Lower leg skin (tissue), 3 donors: ENCODE measurements at regions not wholly inside any gene's neighbourhood (a gene's known extent, or its start where the extent isn't known, plus 50 kb on each side); places are given as distances from the start of the nearest gene placed in this dataset.

ENCODE experiments used
- CTCF ChIP-seq, 3 donors: fragments of 450-650 bp; IDR thresholded peaks; one replicate each; pipeline ENCODE4 v1.5.1; 2016; ENCODE audit warnings: antibody characterized with exemption in 3 of 3, mild to moderate bottlenecking in 3 of 3, moderate library complexity in 2 of 3
- POLR2A ChIP-seq, 2 donors: fragments of 450-650 bp; IDR thresholded peaks; one replicate each; pipeline ENCODE4 v1.6.1; 2016 to 2017; ENCODE audit warnings: antibody characterized with exemption in 2 of 2, mild to moderate bottlenecking in 1 of 2, moderate library complexity in 1 of 2

DNA sequence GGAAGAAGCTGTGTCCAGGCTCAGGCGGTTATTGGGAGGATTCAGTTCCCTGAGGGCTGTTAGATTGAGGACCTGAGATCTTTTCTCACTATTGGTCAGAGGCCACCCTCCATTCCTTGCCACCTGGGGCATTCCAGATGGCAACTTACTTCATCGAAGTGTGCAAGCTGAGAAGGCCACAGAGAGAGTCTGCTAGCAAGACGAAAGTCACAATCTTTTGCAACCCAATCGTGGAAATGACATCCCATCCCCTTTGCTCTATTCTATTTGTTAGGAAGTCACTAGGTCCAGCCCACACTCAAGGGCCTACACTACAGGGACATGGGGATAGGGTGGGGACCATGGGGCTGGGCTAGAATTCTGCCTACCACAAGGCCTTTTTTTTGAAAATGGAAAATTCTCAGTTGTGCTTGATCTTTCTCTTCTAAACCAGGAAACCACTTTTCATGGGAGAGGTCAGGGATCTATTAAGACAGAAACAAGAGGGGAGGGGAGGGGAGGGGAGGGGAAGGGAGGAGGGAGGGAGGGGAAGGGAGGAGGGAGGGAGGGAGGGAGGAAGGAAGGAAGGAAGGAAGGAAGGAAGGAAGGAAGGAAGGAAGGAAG, 217.2 kb downstream of the BCAS1 start:
- TF ChIP-seq POLR2A (IDR thresholded peaks at IDR 0.05) (no peak), CTCF (IDR thresholded peaks at IDR 0.05) (no peak)
